HepG2 (cell line): ENCODE measurements at regions not wholly inside any gene's neighbourhood (a gene's known extent, or its start where the extent isn't known, plus 50 kb on each side); places are given as distances from the start of the nearest gene placed in this dataset.

Experiments used
- ATAC-seq: fragments of 200-7000 bp; cut with Tn5 transposase; 3 replicates; pipeline ENCODE4 v1.9.1; 2020; ENCODE audit warnings: mild to moderate bottlenecking, moderate library complexity
- BruUV-seq: library from RNA; stranded (reverse); fragments of 400-500 nt; replicated peaks from 2 replicates; lab custom pipeline; 2021; lab: Mats Ljungman, UMichigan
- CTCF ChIA-PET: fragments of 300-600 bp; formaldehyde crosslinking; extraction: SDS; loops from one replicate; lab custom pipeline; 2021; ENCODE audit warnings: low total read pairs, inconsistent platforms, low intra/inter-chr PET ratio; lab: Yijun Ruan, JAX
- POLR2A ChIA-PET: fragments of 350-600 bp; sonication (Branson Sonifier 250); formaldehyde crosslinking; loops from one replicate; lab custom pipeline; 2020; ENCODE audit warnings: antibody characterized with exemption, inconsistent platforms; lab: Yijun Ruan, JAX
- DNase-seq: peaks from one replicate; pipeline ENCODE4 v3.0.0-alpha.2; 2015; ENCODE audit warnings: low spot score
- FAIRE-seq: peaks from 3 replicates; lab custom pipeline; 2011; peaks lifted over from hg19 to GRCh38; lab: Jason Lieb, UNC
- H2AFZ ChIP-seq: one replicate; pipeline ENCODE4 v1.6.1; 2011; ENCODE audit warnings: low read length, inconsistent platforms
- H3K27ac ChIP-seq: fragments of 300-600 bp; 3 replicates; pipeline ENCODE4 v1.8.0; 2011; ENCODE audit warnings: mixed run types, mild to moderate bottlenecking, mixed read lengths, low read length, inconsistent platforms; ENCODE audit not compliant: insufficient read depth; ENCODE audit errors: extremely low read length
- H3K27me3 ChIP-seq, 2 experiments: fragments of 200-600 bp in 1 of 2; 2 replicates in 1 of 2; 3 replicates in 1 of 2; pipeline versions ENCODE4 v1.6.0 to v1.8.0; 2011; ENCODE audit warnings: low read length in 2 of 2, mild to moderate bottlenecking in 2 of 2, moderate library complexity in 2 of 2, inconsistent platforms in 1 of 2; ENCODE audit not compliant: insufficient read depth in 2 of 2, control insufficient read depth in 1 of 2
- H3K36me3 ChIP-seq, 2 experiments: fragments of 200-600 bp in 1 of 2; replicated peaks in 1 of 2; 2 replicates in 1 of 2; 3 replicates in 1 of 2; pipeline versions ENCODE4 v1.5.1 to v1.8.0; 2011; ENCODE audit warnings: low read length in 2 of 2, inconsistent platforms in 1 of 2; ENCODE audit not compliant: insufficient read depth in 2 of 2, control insufficient read depth in 1 of 2
- H3K4me1 ChIP-seq: 2 replicates; pipeline ENCODE4 v1.5.1; 2012; ENCODE audit warnings: low read length, inconsistent platforms; ENCODE audit not compliant: insufficient read depth
- H3K4me2 ChIP-seq: 2 replicates; pipeline ENCODE4 v1.6.0; 2011; ENCODE audit warnings: low read depth, low read length, inconsistent platforms
- H3K4me3 ChIP-seq, 3 experiments: fragments of 200-600 bp in 1 of 3; sonication (generic), shearing (Covaris generic) in 1 of 3; replicated peaks in 1 of 3; 2 replicates each; pipeline ENCODE4 v1.5.1; 2011 to 2016; ENCODE audit warnings: low read length in 3 of 3, inconsistent platforms in 2 of 3, low read depth in 2 of 3, mild to moderate bottlenecking in 2 of 3, control low read depth in 1 of 3, mixed read lengths in 1 of 3; ENCODE audit not compliant: insufficient read depth in 1 of 3
- H3K79me2 ChIP-seq: one replicate; pipeline ENCODE4 v1.6.1; 2011; ENCODE audit warnings: low read length, inconsistent platforms; ENCODE audit not compliant: insufficient read depth
- H3K9ac ChIP-seq: 2 replicates; pipeline ENCODE4 v1.6.0; 2011; ENCODE audit warnings: mild to moderate bottlenecking, low read depth, low read length, inconsistent platforms; ENCODE audit not compliant: insufficient read depth
- H3K9me3 ChIP-seq: 2 replicates; pipeline ENCODE4 v1.5.1; 2012; ENCODE audit warnings: mild to moderate bottlenecking, low read length
- H4K20me1 ChIP-seq: 2 replicates; pipeline ENCODE4 v1.6.0; 2011; ENCODE audit warnings: inconsistent platforms, mild to moderate bottlenecking, low read length, moderate library complexity; ENCODE audit not compliant: insufficient read depth
- CBX5 ChIP-seq: sonication (generic); formaldehyde crosslinking; IDR thresholded peaks from 2 replicates; pipeline ENCODE4 v1.4.0; 2020; ENCODE audit warnings: missing genetic modification reagents, borderline replicate concordance
- CSRNP2 ChIP-seq: sonication (generic); formaldehyde crosslinking; conservative IDR thresholded peaks from 2 replicates; pipeline ENCODE4 v1.8.0; 2022; ENCODE audit warnings: low read depth, missing genetic modification reagents
- E2F1 ChIP-seq: sonication (generic); formaldehyde crosslinking; IDR thresholded peaks from 2 replicates; pipeline ENCODE4 v1.5.0; 2020; ENCODE audit warnings: missing genetic modification reagents
- ELF1 ChIP-seq: sonication (generic); formaldehyde crosslinking; IDR thresholded peaks from 2 replicates; pipeline ENCODE4 v1.4.0; 2020; ENCODE audit warnings: missing genetic modification reagents
- KAT2B ChIP-seq: fragments of 150-350 bp; IDR thresholded peaks from 2 replicates; pipeline ENCODE4 v1.6.1; 2014; ENCODE audit warnings: low read depth, low read length, borderline replicate concordance
- LBX2 ChIP-seq: sonication (generic); formaldehyde crosslinking; IDR thresholded peaks from 2 replicates; pipeline ENCODE4 v1.5.0; 2020; ENCODE audit warnings: missing genetic modification reagents, mild to moderate bottlenecking, borderline replicate concordance
- NCOR1 ChIP-seq: fragments of 200-600 bp; sonication (generic); IDR thresholded peaks from 2 replicates; pipeline ENCODE4 v1.7.0; 2017; ENCODE audit warnings: antibody characterized with exemption, low read length, borderline replicate concordance
- NFE2 ChIP-seq: sonication (generic); formaldehyde crosslinking; IDR thresholded peaks from 2 replicates; pipeline ENCODE4 v1.4.0; 2020; ENCODE audit warnings: missing genetic modification reagents
- REL ChIP-seq: sonication (generic); formaldehyde crosslinking; conservative IDR thresholded peaks from 2 replicates; pipeline ENCODE4 v1.8.0; 2022; ENCODE audit warnings: mild to moderate bottlenecking, missing genetic modification reagents, moderate library complexity
- TCF7 ChIP-seq: sonication (generic); IDR thresholded peaks from 2 replicates; pipeline ENCODE4 v1.6.1; 2016; ENCODE audit warnings: antibody characterized with exemption, low read depth
- ZNF343 ChIP-seq: sonication (generic); formaldehyde crosslinking; IDR thresholded peaks from 2 replicates; pipeline ENCODE4 v1.4.0; 2020; ENCODE audit warnings: mild to moderate bottlenecking, missing genetic modification reagents
- ZNF44 ChIP-seq: sonication (generic); formaldehyde crosslinking; IDR thresholded peaks from 2 replicates; pipeline ENCODE4 v1.5.1; 2020; ENCODE audit warnings: mild to moderate bottlenecking, missing genetic modification reagents
- ZNF629 ChIP-seq: sonication (generic); formaldehyde crosslinking; conservative IDR thresholded peaks from 2 replicates; pipeline ENCODE4 v1.5.0; 2020; ENCODE audit warnings: missing genetic modification reagents
- ZNF644 ChIP-seq: IDR thresholded peaks from 2 replicates; pipeline ENCODE4 v1.6.1; 2016; ENCODE audit warnings: low read depth
- ZSCAN29 ChIP-seq: sonication (generic); formaldehyde crosslinking; conservative IDR thresholded peaks from 2 replicates; pipeline ENCODE4 v1.4.0; 2020; ENCODE audit warnings: mild to moderate bottlenecking, missing genetic modification reagents
- WGBS: methylation state at CpG from one replicate; pipeline ENCODE4 v1.1.6; 2017; ENCODE audit warnings: low lambda C conversion rate; 5-methylcytosine and 5-hydroxymethylcytosine counted together
- in situ Hi-C: cut with HindIII; loops from 2 replicates; pipeline ENCODE4 v1.10.0; 2017; ENCODE audit warnings: low pct_unique_long_range_greater_than_20kb; ENCODE audit not compliant: extremely low pct_ligation_motif_present
- intact Hi-C: fragments of 100-400 bp; cut with micrococcal nuclease; formaldehyde crosslinking; loops from one replicate; pipeline ENCODE4 v1.10.0; 2022; ENCODE audit not compliant: unreplicated experiment
- TF ChIP-seq, protein P1 (sequence below): sonication (generic); formaldehyde crosslinking; IDR thresholded peaks from 2 replicates; pipeline ENCODE4 v1.5.0; 2020; ENCODE audit warnings: mild to moderate bottlenecking, missing genetic modification reagents, moderate library complexity
- TF ChIP-seq, protein P2 (sequence below): sonication (generic); formaldehyde crosslinking; IDR thresholded peaks from 2 replicates; pipeline ENCODE4 v1.4.0; 2020; ENCODE audit warnings: missing genetic modification reagents

- POLR2A ChIA-PET = no interaction called here
- ATAC-seq = no peak
- intact Hi-C loops = no loop called here
Measured at GRCh38 chrX:109049416-109049815, 313.1 kb upstream of the IRS4 start.

More at GRCh38 chrX:109049416-109049815, 313.1 kb upstream of the IRS4 start:
- TF ChIP-seq CBX5 (CRISPR knock-in tag) = no peak
- no peak for TF ChIP-seq NCOR1
- TF ChIP-seq NFE2 (CRISPR knock-in tag) = no peak
- no peak for TF ChIP-seq REL (CRISPR knock-in tag)
- no peak for TF ChIP-seq ZSCAN29 (CRISPR knock-in tag)
- no peak for TF ChIP-seq TCF7
- TF ChIP-seq ZNF343 = no peak
- TF ChIP-seq ZNF44 (CRISPR knock-in tag) = no peak
- TF ChIP-seq, protein P1, sequence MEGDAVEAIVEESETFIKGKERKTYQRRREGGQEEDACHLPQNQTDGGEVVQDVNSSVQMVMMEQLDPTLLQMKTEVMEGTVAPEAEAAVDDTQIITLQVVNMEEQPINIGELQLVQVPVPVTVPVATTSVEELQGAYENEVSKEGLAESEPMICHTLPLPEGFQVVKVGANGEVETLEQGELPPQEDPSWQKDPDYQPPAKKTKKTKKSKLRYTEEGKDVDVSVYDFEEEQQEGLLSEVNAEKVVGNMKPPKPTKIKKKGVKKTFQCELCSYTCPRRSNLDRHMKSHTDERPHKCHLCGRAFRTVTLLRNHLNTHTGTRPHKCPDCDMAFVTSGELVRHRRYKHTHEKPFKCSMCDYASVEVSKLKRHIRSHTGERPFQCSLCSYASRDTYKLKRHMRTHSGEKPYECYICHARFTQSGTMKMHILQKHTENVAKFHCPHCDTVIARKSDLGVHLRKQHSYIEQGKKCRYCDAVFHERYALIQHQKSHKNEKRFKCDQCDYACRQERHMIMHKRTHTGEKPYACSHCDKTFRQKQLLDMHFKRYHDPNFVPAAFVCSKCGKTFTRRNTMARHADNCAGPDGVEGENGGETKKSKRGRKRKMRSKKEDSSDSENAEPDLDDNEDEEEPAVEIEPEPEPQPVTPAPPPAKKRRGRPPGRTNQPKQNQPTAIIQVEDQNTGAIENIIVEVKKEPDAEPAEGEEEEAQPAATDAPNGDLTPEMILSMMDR (CRISPR knock-in tag) = no peak
- TF ChIP-seq E2F1 (CRISPR knock-in tag) = no peak
- TF ChIP-seq ZNF644 (CRISPR knock-in tag) = no peak
- no peak for TF ChIP-seq LBX2 (CRISPR knock-in tag)
- TF ChIP-seq ELF1 (CRISPR knock-in tag) = no peak
- TF ChIP-seq, protein P2, sequence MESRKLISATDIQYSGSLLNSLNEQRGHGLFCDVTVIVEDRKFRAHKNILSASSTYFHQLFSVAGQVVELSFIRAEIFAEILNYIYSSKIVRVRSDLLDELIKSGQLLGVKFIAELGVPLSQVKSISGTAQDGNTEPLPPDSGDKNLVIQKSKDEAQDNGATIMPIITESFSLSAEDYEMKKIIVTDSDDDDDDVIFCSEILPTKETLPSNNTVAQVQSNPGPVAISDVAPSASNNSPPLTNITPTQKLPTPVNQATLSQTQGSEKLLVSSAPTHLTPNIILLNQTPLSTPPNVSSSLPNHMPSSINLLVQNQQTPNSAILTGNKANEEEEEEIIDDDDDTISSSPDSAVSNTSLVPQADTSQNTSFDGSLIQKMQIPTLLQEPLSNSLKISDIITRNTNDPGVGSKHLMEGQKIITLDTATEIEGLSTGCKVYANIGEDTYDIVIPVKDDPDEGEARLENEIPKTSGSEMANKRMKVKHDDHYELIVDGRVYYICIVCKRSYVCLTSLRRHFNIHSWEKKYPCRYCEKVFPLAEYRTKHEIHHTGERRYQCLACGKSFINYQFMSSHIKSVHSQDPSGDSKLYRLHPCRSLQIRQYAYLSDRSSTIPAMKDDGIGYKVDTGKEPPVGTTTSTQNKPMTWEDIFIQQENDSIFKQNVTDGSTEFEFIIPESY (CRISPR knock-in tag) = no peak
- no peak for TF ChIP-seq ZNF629 (CRISPR knock-in tag)
- no peak for TF ChIP-seq CSRNP2 (CRISPR knock-in tag)
- no peak for TF ChIP-seq KAT2B
- TF ChIP-seq, all 625 proteins: peak for 0
- FAIRE-seq = no peak
- no peaks in the 10 kb centered on the region for H3K27me3 ChIP-seq
- in situ Hi-C loops = no loop called here
- H3K27ac ChIP-seq = no peak overlapping the region
- H3K79me2 ChIP-seq = no peaks in the 10 kb centered on the region
- H4K20me1 ChIP-seq = no peaks in the 10 kb centered on the region
- no peak overlapping the region for H2AFZ ChIP-seq
- no peaks in the 10 kb centered on the region for H3K36me3 ChIP-seq
- DNase-seq = no peak
- no peaks in the 10 kb centered on the region for H3K9me3 ChIP-seq
- H3K4me1 ChIP-seq = no peaks in the 10 kb centered on the region
- H3K4me3 ChIP-seq = no peak overlapping the region
- BruUV-seq = no TSS peak
- 0% methylated on average over 2 of the region's 2 CpGs for WGBS
- CTCF ChIA-PET = no interaction called here
- H3K9ac ChIP-seq = no peak overlapping the region
- no peak overlapping the region for H3K4me2 ChIP-seq
